ENCODE measurements at regions not wholly inside any gene's neighbourhood (a gene's known extent, or its start where the extent isn't known, plus 50 kb on each side); places are given as distances from the start of the nearest gene placed in this dataset.

DNA sequence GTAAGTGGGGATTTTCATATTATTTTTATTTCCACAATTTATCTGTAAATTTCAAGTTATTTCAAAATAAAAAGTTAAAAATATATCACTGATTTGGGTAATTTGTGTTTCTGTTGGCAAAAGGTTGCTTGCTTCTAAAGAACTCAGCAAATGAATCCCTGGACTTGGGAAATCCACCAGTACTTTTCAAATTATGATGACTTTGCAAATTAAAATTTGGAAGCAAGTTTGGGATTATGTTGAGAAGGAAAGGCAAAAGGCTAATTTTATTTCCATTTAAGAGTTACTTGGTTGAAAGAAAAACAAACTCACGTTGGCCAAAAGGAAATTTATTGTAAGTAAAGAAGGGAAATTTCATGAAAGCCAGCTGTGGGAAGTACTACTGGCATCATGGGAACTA is 220.3 kb downstream of the MAP2K6 start:
- H3K4me3 ChIP-seq: no peak overlapping the region
- no peak overlapping the region for H3K27ac ChIP-seq
- WGBS, 2 donors: 42 to 48% methylated on average over 1 of the region's 1 CpG
- H3K9me3 ChIP-seq: no peaks in the 10 kb centered on the region
- H3K4me1 ChIP-seq: no peaks in the 10 kb centered on the region
- H3K36me3 ChIP-seq: no peaks in the 10 kb centered on the region
- TF ChIP-seq, protein P1, sequence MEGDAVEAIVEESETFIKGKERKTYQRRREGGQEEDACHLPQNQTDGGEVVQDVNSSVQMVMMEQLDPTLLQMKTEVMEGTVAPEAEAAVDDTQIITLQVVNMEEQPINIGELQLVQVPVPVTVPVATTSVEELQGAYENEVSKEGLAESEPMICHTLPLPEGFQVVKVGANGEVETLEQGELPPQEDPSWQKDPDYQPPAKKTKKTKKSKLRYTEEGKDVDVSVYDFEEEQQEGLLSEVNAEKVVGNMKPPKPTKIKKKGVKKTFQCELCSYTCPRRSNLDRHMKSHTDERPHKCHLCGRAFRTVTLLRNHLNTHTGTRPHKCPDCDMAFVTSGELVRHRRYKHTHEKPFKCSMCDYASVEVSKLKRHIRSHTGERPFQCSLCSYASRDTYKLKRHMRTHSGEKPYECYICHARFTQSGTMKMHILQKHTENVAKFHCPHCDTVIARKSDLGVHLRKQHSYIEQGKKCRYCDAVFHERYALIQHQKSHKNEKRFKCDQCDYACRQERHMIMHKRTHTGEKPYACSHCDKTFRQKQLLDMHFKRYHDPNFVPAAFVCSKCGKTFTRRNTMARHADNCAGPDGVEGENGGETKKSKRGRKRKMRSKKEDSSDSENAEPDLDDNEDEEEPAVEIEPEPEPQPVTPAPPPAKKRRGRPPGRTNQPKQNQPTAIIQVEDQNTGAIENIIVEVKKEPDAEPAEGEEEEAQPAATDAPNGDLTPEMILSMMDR (IDR thresholded peaks at IDR 0.05): no peak
- no peak for TF ChIP-seq POLR2A (IDR thresholded peaks at IDR 0.05)
- intact Hi-C loops (cut with DNase I): no loop called here
- H3K27me3 ChIP-seq: no peaks in the 10 kb centered on the region
- no peak for DNase-seq

DNA sequence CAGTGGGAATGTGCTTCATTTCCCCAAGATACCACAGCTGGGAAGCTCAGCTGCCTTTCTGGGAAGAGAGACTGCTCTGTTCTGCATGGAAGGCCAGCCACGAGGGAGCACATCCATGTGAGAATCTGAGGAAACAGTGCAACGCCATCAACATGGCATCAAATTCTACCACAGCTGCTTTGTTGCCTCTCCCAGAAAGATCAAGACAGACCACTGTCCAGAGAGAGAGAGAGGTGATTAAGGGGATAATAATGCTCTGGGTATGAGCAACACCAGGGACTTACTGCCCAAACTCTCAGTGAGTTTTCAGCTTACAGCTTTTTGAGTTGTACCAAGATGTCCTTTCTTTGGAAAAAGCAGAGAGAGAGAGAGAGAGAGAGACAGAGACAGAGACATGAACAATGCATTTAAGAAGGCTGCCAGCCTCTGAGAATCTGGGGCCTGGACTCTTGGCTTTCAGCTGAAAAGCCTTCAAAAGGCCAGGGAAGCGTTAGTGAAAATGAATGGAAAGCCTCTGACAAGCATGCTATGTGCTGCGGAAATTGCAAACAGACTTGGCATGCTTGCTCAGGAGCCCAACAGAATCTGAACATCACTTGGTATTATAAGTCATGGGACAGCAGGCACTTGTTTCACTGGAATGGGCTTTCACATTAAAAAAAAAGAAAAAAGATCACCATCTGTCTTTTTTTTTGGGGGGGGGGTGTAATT is 223.1 kb downstream of the MAP2K6 start:
- Histone ChIP-seq H3K27ac (no peak overlapping the region), H3K27me3 (no peaks in the 10 kb centered on the region), H3K9me3 (no peaks in the 10 kb centered on the region), H3K36me3 (no peaks in the 10 kb centered on the region), H3K4me3 (no peak overlapping the region), H3K4me1 (no peaks in the 10 kb centered on the region)
- intact Hi-C loops (cut with DNase I): no loop called here
- 47 to 91% methylated on average over 3 to 4 of the region's 4 CpGs for WGBS, 2 donors
- TF ChIP-seq, protein P1 (IDR thresholded peaks at IDR 0.05): no peak
- TF ChIP-seq POLR2A (IDR thresholded peaks at IDR 0.05): no peak
- no peak for DNase-seq

DNA sequence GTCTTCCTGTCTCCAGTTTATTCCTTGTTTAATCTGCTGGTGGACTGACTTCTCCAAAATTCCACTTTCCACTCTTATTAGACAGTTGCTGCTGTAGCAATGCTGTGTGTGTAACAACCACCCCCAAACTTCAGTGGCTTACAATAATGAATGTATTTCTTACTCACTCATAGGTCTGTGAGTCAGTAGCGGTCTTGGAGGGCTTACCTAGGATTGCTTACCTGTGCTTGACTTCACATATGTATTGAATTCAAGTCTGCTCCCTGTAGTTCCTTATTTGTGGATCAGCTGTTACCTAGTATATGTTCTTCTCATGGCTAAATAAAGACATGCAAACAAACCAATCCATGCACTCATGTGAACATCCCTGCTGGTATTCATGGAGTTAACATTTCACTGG is 224.6 kb downstream of the MAP2K6 start:
- intact Hi-C loops (cut with DNase I): no loop called here
- no peak for TF ChIP-seq POLR2A (IDR thresholded peaks at IDR 0.05)
- TF ChIP-seq, protein P1 (IDR thresholded peaks at IDR 0.05): no peak
- no peaks in the 10 kb centered on the region for H3K9me3 ChIP-seq
- H3K27ac ChIP-seq: no peak overlapping the region
- H3K4me3 ChIP-seq: no peak overlapping the region
- no peaks in the 10 kb centered on the region for H3K36me3 ChIP-seq
- H3K4me1 ChIP-seq: no peaks in the 10 kb centered on the region
- no peaks in the 10 kb centered on the region for H3K27me3 ChIP-seq
- 80 to 83% methylated on average over 1 of the region's 1 CpG for WGBS, 2 donors
- DNase-seq: no peak

DNA sequence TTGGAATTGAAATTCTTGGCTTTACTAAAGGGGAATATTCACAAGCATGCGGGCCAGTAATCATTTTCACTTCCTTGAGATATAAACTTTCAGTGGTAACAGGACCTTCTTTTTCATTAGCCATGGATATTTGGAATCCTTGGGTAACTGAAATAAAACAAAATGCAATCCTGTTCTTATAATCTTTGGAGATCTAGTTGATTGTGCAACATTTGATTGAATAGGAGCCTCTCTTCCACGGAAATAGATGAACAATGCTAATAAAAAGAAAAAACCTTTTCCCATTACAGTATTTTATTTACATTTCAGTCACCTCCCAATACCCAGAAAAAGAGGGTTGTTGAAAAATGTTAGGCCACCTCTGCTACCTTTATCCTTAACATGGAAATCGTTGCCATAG is 225.6 kb downstream of the MAP2K6 start:
- Histone ChIP-seq H3K9me3 (no peaks in the 10 kb centered on the region), H3K27ac (no peak overlapping the region), H3K4me3 (no peak overlapping the region), H3K36me3 (no peaks in the 10 kb centered on the region), H3K27me3 (no peaks in the 10 kb centered on the region), H3K4me1 (no peaks in the 10 kb centered on the region)
- WGBS, 2 donors: 41 to 54% methylated on average over 3 of the region's 3 CpGs
- DNase-seq: no peak
- TF ChIP-seq, protein P1 (IDR thresholded peaks at IDR 0.05): no peak
- TF ChIP-seq POLR2A (IDR thresholded peaks at IDR 0.05): no peak
- intact Hi-C loops (cut with DNase I): no loop called here

DNA sequence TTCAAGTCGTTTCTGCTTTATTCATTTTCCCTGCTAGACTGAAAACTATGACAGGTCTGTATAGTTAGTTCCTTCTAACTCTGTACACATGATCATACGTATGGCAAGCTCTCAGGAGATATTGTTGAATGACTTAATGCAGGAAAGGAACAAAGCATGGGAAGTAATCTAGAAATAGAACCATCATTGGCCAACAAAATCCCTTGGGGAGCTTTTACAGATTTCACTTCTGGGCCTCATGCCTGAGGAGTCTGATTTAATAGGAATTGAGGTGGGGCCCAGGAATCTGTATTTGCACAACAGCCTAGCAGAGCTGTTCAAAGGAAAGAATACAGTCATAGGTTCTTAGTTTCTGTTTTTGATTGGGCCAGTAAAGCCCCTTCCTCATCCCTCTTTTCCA is 229.2 kb downstream of the MAP2K6 start:
- intact Hi-C loops (cut with DNase I): no loop called here
- no peaks in the 10 kb centered on the region for H3K36me3 ChIP-seq
- H3K27me3 ChIP-seq: no peaks in the 10 kb centered on the region
- no peak overlapping the region for H3K4me3 ChIP-seq
- no peak overlapping the region for H3K27ac ChIP-seq
- TF ChIP-seq POLR2A (IDR thresholded peaks at IDR 0.05): no peak
- TF ChIP-seq, protein P1 (IDR thresholded peaks at IDR 0.05): no peak
- H3K9me3 ChIP-seq: no peaks in the 10 kb centered on the region
- H3K4me1 ChIP-seq: no peaks in the 10 kb centered on the region
- WGBS, 2 donors: 39 to 76% methylated on average over 2 of the region's 2 CpGs
- no peak for DNase-seq

All from esophagus squamous epithelium (tissue), 5 donors.